ENCODE measurements at regions not wholly inside any gene's neighbourhood (a gene's known extent, or its start where the extent isn't known, plus 50 kb on each side); places are given as distances from the start of the nearest gene placed in this dataset.

GRCh38 chr20:11255455-11255854 is 581.7 kb upstream of the JAG1 start:
- H2AFZ ChIP-seq (ENCODE audit: control insufficient read depth, low read depth, low read length) = no peak overlapping the region
- H3K79me2 ChIP-seq (ENCODE audit: control insufficient read depth, insufficient read depth, low read length) = no peaks in the 10 kb centered on the region
- RAD21 ChIA-PET (ENCODE audit: unreplicated experiment) = no interaction called here
- no peak for DNase-seq (ENCODE audit: low read depth, low spot score)
- no peak overlapping the region for H3K27ac ChIP-seq (ENCODE audit: control insufficient read depth, insufficient read depth)
- H3K9ac ChIP-seq (ENCODE audit: control insufficient read depth, insufficient read depth, low read length) = no peak overlapping the region
- SMC1A ChIA-PET (ENCODE audit: uncharacterized antibody, unreplicated experiment) = interaction anchor here (0.6 to 1.4 kb wide), 2 partner anchors 47 to 316 kb away, joined by 3 to 5 read pairs; no protein-coding TSS in a partner anchor
- H3K27me3 ChIP-seq (replicated peaks in 1 of 2; ENCODE audit: control insufficient read depth in 2 of 2, insufficient read depth in 2 of 2, low read length in 1 of 2) = no peaks in the 10 kb centered on the region
- TF ChIP-seq ELK1 (IDR thresholded peaks at IDR 0.05; ENCODE audit: low read depth, low read length) = no peak
- no peak for TF ChIP-seq ZBED1 (IDR thresholded peaks at IDR 0.05; ENCODE audit: borderline replicate concordance)
- TF ChIP-seq NBN (IDR thresholded peaks at IDR 0.05) = no peak
- no peak for TF ChIP-seq SMC3 (IDR thresholded peaks at IDR 0.05; ENCODE audit: borderline replicate concordance, low read length)
- no peak for TF ChIP-seq BRCA1 (IDR thresholded peaks at IDR 0.05; ENCODE audit: low read depth, low read length)
- no peak for TF ChIP-seq KLF5 (IDR thresholded peaks at IDR 0.05; ENCODE audit: partially characterized antibody)
- no peak for TF ChIP-seq EZH2 (IDR thresholded peaks at IDR 0.05; ENCODE audit: borderline replicate concordance, control insufficient read depth, low read depth, low read length)
- no peak for TF ChIP-seq ZNF384 (IDR thresholded peaks at IDR 0.05; ENCODE audit: borderline replicate concordance, low read depth, low read length)
- no peaks in the 10 kb centered on the region for H4K20me1 ChIP-seq (ENCODE audit: control insufficient read depth, insufficient read depth)
- H3K4me2 ChIP-seq (ENCODE audit: control insufficient read depth, insufficient read depth) = no peak overlapping the region
- FAIRE-seq = no peak
- CTCF ChIA-PET = no interaction called here
- H3K4me1 ChIP-seq (ENCODE audit: control insufficient read depth, insufficient read depth, low read length) = no peaks in the 10 kb centered on the region
- intact Hi-C loops (cut with micrococcal nuclease; ENCODE audit: unreplicated experiment) (no loop called here), in situ Hi-C loops (cut with MboI) (no loop called here)
- BruUV-seq (replicated peaks) = no TSS peak
- no peak overlapping the region for H3K4me3 ChIP-seq
- no peak for ATAC-seq
- H3K9me3 ChIP-seq (replicated peaks; ENCODE audit: control insufficient read depth, insufficient read depth, low read length) = no peaks in the 10 kb centered on the region; the same call in 1 of the 3 replicates
- no peaks in the 10 kb centered on the region for H3K36me3 ChIP-seq (ENCODE audit: control insufficient read depth in 2 of 2, insufficient read depth in 2 of 2, low read length in 1 of 2)
- WGBS (ENCODE audit: insufficient coverage, insufficient replicate concordance, low lambda C conversion rate, missing lambda C conversion rate) = 0% methylated on average over 1 of the region's 1 CpG
- POLR2A ChIA-PET = interaction anchor here (0.7 kb wide), 1 partner anchor 586 kb away, joined by 5 read pairs; no protein-coding TSS in a partner anchor

- Histone ChIP-seq H3K4me2 (ENCODE audit: control insufficient read depth, insufficient read depth) (no peak overlapping the region), H3K4me3 (no peak overlapping the region), H3K36me3 (ENCODE audit: control insufficient read depth in 2 of 2, insufficient read depth in 2 of 2, low read length in 1 of 2) (no peaks in the 10 kb centered on the region), H3K79me2 (ENCODE audit: control insufficient read depth, insufficient read depth, low read length) (no peaks in the 10 kb centered on the region), H3K4me1 (ENCODE audit: control insufficient read depth, insufficient read depth, low read length) (no peaks in the 10 kb centered on the region), H3K9me3 (replicated peaks; ENCODE audit: control insufficient read depth, insufficient read depth, low read length) (no peaks in the 10 kb centered on the region; the same call in 1 of the 3 replicates), H3K27me3 (replicated peaks in 1 of 2; ENCODE audit: control insufficient read depth in 2 of 2, insufficient read depth in 2 of 2, low read length in 1 of 2) (no peaks in the 10 kb centered on the region), H2AFZ (ENCODE audit: control insufficient read depth, low read depth, low read length) (no peak overlapping the region), H4K20me1 (ENCODE audit: control insufficient read depth, insufficient read depth) (no peaks in the 10 kb centered on the region), H3K9ac (ENCODE audit: control insufficient read depth, insufficient read depth, low read length) (no peak overlapping the region), H3K27ac (ENCODE audit: control insufficient read depth, insufficient read depth) (no peak overlapping the region)
- ChIA-PET RAD21 (ENCODE audit: unreplicated experiment) (no interaction called here), SMC1A (ENCODE audit: uncharacterized antibody, unreplicated experiment) (interaction anchor here (0.6 kb wide), 1 partner anchor 48 kb away, joined by 5 read pairs; no protein-coding TSS in a partner anchor), POLR2A (interaction anchor here (0.7 kb wide), 1 partner anchor 586 kb away, joined by 5 read pairs; no protein-coding TSS in a partner anchor), CTCF (no interaction called here)
- no peak for FAIRE-seq
- in situ Hi-C loops (cut with MboI) (no loop called here), intact Hi-C loops (cut with micrococcal nuclease; ENCODE audit: unreplicated experiment) (no loop called here)
- no peak for DNase-seq (ENCODE audit: low read depth, low spot score)
- ATAC-seq = no peak
- no TSS peak for BruUV-seq (replicated peaks)
- TF ChIP-seq ZNF592 (IDR thresholded peaks at IDR 0.05) (no peak), HDGF (IDR thresholded peaks at IDR 0.05) (no peak), HDAC6 (IDR thresholded peaks at IDR 0.05; ENCODE audit: unreplicated experiment) (no peak), TBL1XR1 (IDR thresholded peaks at IDR 0.05; ENCODE audit: low read depth, low read length) (no peak), ESRRA (IDR thresholded peaks at IDR 0.05; ENCODE audit: low read length) (no peak), SMAD5 (IDR thresholded peaks at IDR 0.05; ENCODE audit: low read depth) (no peak), SPI1 (IDR thresholded peaks at IDR 0.05; ENCODE audit: borderline replicate concordance, insufficient read depth, low read depth, low read length) (no peak), EED (IDR thresholded peaks at IDR 0.05; ENCODE audit: low read depth) (no peak)
Observed at GRCh38 chr20:11255860-11256259, 582.1 kb upstream of the JAG1 start.

Data from GM12878 (cell line).